ENCODE measurements at regions not wholly inside any gene's neighbourhood (a gene's known extent, or its start where the extent isn't known, plus 50 kb on each side); places are given as distances from the start of the nearest gene placed in this dataset.

GRCh38 chr5:152097128-152097527 lies 172.5 kb upstream of the GLRA1 start:
- TF ChIP-seq, protein P1, sequence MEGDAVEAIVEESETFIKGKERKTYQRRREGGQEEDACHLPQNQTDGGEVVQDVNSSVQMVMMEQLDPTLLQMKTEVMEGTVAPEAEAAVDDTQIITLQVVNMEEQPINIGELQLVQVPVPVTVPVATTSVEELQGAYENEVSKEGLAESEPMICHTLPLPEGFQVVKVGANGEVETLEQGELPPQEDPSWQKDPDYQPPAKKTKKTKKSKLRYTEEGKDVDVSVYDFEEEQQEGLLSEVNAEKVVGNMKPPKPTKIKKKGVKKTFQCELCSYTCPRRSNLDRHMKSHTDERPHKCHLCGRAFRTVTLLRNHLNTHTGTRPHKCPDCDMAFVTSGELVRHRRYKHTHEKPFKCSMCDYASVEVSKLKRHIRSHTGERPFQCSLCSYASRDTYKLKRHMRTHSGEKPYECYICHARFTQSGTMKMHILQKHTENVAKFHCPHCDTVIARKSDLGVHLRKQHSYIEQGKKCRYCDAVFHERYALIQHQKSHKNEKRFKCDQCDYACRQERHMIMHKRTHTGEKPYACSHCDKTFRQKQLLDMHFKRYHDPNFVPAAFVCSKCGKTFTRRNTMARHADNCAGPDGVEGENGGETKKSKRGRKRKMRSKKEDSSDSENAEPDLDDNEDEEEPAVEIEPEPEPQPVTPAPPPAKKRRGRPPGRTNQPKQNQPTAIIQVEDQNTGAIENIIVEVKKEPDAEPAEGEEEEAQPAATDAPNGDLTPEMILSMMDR (conservative IDR thresholded peaks at IDR 0.05 in 1 of 2, IDR thresholded peaks at IDR 0.05 in 1 of 2; ENCODE audit: low read depth in 1 of 2, low read length in 2 of 2), result no peak
- TF ChIP-seq EZH2 (IDR thresholded peaks at IDR 0.05; ENCODE audit: low read length, missing control alignments), result no peak

All from fibroblast of lung (primary cell).